ENCODE measurements at regions not wholly inside any gene's neighbourhood (a gene's known extent, or its start where the extent isn't known, plus 50 kb on each side); places are given as distances from the start of the nearest gene placed in this dataset.

DNA sequence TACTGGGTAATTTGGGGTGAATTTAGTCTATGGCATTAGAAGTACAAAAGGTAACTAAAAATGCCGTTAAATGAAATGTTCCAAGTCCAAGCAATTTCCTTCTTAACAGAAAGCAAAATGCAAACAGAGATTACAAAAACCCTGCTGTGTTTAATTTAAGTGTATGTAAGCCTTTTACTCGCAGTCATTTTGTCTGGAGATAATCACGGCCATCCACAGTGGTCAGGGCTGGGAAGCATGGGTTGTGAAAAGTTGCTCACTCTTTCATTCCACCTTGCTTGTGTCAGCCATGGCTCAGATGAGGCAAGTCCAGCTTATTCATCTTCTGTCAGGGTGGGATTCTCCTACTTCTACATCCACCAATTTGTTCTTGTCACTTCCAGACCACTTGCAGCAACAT, 983.6 kb upstream of the ZEB2 start:
- Histone ChIP-seq H3K36me3 (no peaks in the 10 kb centered on the region), H3K4me1 (no peaks in the 10 kb centered on the region), H3K27ac (no peak overlapping the region), H3K9me3 (no peaks in the 10 kb centered on the region), H3K4me3 (no peak overlapping the region), H3K27me3 (no peaks in the 10 kb centered on the region)
- TF ChIP-seq, protein P1, sequence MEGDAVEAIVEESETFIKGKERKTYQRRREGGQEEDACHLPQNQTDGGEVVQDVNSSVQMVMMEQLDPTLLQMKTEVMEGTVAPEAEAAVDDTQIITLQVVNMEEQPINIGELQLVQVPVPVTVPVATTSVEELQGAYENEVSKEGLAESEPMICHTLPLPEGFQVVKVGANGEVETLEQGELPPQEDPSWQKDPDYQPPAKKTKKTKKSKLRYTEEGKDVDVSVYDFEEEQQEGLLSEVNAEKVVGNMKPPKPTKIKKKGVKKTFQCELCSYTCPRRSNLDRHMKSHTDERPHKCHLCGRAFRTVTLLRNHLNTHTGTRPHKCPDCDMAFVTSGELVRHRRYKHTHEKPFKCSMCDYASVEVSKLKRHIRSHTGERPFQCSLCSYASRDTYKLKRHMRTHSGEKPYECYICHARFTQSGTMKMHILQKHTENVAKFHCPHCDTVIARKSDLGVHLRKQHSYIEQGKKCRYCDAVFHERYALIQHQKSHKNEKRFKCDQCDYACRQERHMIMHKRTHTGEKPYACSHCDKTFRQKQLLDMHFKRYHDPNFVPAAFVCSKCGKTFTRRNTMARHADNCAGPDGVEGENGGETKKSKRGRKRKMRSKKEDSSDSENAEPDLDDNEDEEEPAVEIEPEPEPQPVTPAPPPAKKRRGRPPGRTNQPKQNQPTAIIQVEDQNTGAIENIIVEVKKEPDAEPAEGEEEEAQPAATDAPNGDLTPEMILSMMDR (IDR thresholded peaks at IDR 0.05): no peak
- DNase-seq: no peak
- ATAC-seq: no peak
- intact Hi-C loops (cut with DNase I): no loop called here

DNA sequence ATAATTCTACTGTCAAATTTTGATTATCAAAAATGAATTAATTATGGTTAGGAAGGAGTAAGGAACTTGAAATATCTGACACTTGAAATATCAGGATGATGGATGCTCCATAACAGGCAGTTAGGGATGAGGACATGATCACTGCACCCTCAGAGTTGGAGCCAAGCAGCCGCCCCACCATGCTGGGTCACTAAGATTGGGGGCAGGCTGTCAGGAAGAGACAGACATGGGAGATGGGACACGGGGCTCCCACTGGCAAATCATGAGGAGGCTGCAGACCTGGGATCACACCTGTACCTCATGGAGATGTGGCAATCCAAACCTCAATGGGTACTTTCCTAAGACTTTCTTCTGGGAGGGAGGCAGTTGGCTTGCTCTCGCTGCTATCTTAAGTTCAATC, 982.0 kb upstream of the ZEB2 start:
- Histone ChIP-seq H3K27me3 (no peaks in the 10 kb centered on the region), H3K36me3 (no peaks in the 10 kb centered on the region), H3K4me1 (no peaks in the 10 kb centered on the region), H3K27ac (no peak overlapping the region), H3K4me3 (no peak overlapping the region), H3K9me3 (no peaks in the 10 kb centered on the region)
- TF ChIP-seq, protein P1 (IDR thresholded peaks at IDR 0.05): no peak
- no peak for ATAC-seq
- intact Hi-C loops (cut with DNase I): no loop called here
- no peak for DNase-seq

DNA sequence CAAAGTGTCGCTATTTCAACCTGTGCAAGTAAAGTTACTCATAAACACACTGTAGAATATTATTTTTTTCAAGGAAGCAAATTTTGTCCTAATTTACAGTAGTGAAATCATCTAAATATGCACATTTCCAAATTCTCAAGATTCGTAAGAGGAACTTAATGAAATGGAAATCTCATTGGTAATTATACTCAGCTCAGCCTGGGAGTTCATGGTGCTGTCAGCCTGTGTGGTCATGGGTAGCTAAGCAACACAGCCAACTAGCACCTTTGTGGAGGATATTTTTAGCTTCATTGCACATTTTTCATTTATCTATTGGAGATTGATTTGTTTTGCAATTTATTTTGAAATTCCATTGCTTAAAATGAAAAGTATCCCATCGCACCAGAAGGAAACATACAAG, 975.7 kb upstream of the ZEB2 start:
- Histone ChIP-seq H3K36me3 (no peaks in the 10 kb centered on the region), H3K4me3 (no peak overlapping the region), H3K9me3 (no peaks in the 10 kb centered on the region), H3K27me3 (no peaks in the 10 kb centered on the region), H3K4me1 (no peaks in the 10 kb centered on the region), H3K27ac (no peak overlapping the region)
- intact Hi-C loops (cut with DNase I): no loop called here
- DNase-seq (no peak), ATAC-seq (no peak)
- TF ChIP-seq, protein P1 (IDR thresholded peaks at IDR 0.05): no peak

DNA sequence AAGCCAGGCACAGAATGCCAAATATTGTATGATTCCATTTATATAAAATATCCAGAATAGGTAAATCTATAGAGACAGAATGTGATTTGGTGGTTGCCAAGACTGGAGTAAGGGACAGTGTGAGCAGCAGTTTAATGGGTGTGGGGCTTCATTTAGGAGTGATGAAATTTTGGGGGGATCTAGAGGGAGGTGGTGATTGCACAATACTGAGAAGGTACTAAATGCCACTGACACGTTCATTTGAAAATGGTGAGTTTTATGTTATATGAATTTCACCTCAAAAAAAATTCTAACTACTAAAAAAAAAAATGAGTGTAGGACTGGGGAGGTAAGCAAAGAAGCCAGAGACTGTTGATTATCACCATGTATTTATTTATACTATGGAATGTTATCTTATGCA, 974.5 kb upstream of the ZEB2 start:
- H3K27me3 ChIP-seq: no peaks in the 10 kb centered on the region
- TF ChIP-seq, protein P1 (IDR thresholded peaks at IDR 0.05): no peak
- intact Hi-C loops (cut with DNase I): no loop called here
- no peak overlapping the region for H3K4me3 ChIP-seq
- no peaks in the 10 kb centered on the region for H3K9me3 ChIP-seq
- no peak overlapping the region for H3K27ac ChIP-seq
- H3K36me3 ChIP-seq: no peaks in the 10 kb centered on the region
- no peak for ATAC-seq
- DNase-seq: no peak
- no peaks in the 10 kb centered on the region for H3K4me1 ChIP-seq

DNA sequence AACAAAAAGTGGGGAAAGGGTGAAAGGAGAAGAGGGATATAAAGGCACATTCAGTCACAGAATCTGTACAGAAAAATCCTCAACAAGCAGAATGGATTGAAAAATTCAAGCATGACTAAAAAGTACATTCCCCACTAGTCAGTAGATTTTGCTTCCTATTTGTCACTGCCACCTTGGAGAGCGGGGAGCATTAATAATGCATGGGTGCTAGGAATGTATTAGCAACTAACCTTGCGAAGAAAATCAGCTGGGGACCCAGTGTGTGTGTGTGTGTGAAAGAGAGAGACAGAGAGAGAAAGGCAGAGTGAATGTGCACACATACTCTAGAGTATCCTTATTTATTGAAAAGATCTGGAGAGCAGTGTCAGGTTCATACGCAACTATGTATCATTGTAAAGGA, 968.7 kb upstream of the ZEB2 start:
- intact Hi-C loops (cut with DNase I): no loop called here
- ATAC-seq: no peak

More for the DNA sequence above, 968.7 kb upstream of the ZEB2 start:
- Histone ChIP-seq H3K9me3 (no peaks in the 10 kb centered on the region), H3K27me3 (no peaks in the 10 kb centered on the region), H3K4me1 (no peaks in the 10 kb centered on the region), H3K27ac (no peak overlapping the region), H3K4me3 (no peak overlapping the region), H3K36me3 (no peaks in the 10 kb centered on the region)
- DNase-seq: no peak
- TF ChIP-seq, protein P1 (IDR thresholded peaks at IDR 0.05): no peak
